ENCODE measurements at regions not wholly inside any gene's neighbourhood (a gene's known extent, or its start where the extent isn't known, plus 50 kb on each side); places are given as distances from the start of the nearest gene placed in this dataset.
"Not testable (repeated sequence)": the region's sequence is repeated elsewhere in the genome, so short reads cannot be mapped to it uniquely, and the experiment has no call there.

DNA sequence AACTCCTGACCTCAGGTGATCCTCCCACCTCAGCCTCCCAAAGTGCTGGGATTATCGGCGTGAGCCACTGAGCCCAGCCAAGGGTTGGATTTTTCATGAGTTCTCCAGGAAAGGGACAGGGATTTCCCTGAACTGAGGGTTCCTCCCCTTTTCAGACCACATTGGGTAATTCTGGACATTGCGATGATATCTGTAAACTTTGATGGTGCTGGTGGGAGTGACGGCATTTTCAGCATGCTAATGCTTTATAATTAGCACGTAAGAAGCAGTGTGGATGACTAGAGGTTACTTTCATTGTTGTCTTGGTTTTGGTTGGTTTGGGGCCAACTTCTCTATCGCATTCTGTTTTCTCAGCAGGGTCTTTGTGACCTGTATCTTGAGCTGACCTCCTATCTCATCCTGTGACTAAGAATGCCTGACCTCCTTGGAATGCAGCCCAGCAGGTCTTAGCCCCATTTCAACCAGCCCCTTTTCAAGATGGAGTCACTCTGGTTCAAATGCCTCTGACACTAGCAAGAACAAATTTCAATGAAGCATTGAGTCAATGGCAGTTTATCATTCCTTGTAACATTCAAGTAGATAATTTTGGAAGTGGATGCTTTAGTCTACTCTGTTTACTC lies 156.5 kb downstream of the TTLL2 start:
- no peak overlapping the region for H3K9ac ChIP-seq (ENCODE audit: low read length)
- H3F3A ChIP-seq (ENCODE audit: insufficient read depth, low read length): no peaks in the 10 kb centered on the region
- no peaks in the 10 kb centered on the region for H3K4me1 ChIP-seq (ENCODE audit: insufficient read depth, low read length, severe bottlenecking)
- no peak overlapping the region for H3K4me2 ChIP-seq (ENCODE audit: low read length)
- no peaks in the 10 kb centered on the region for H3K9me3 ChIP-seq (ENCODE audit: low read length)
- H3K4me3 ChIP-seq (ENCODE audit: low read depth, low read length, poor library complexity, severe bottlenecking): no peak overlapping the region
- H3K27ac ChIP-seq (ENCODE audit: low read depth, low read length, poor library complexity, severe bottlenecking): no peak overlapping the region
- no peaks in the 10 kb centered on the region for H3K79me2 ChIP-seq (ENCODE audit: insufficient read depth, low read length)
- H2AFZ ChIP-seq (ENCODE audit: low read length): no peak overlapping the region
- no peak for TF ChIP-seq EZH2 (IDR thresholded peaks at IDR 0.05; ENCODE audit: borderline replicate concordance, low read length)
- no peaks in the 10 kb centered on the region for H3K36me3 ChIP-seq (ENCODE audit: insufficient read depth, low read length)
- H4K20me1 ChIP-seq (ENCODE audit: insufficient read depth, low read length): no peaks in the 10 kb centered on the region
- no peaks in the 10 kb centered on the region for H3K9me2 ChIP-seq (ENCODE audit: low read depth, low read length)
- no peaks in the 10 kb centered on the region for H3K27me3 ChIP-seq (ENCODE audit: insufficient read depth, low read length)

DNA sequence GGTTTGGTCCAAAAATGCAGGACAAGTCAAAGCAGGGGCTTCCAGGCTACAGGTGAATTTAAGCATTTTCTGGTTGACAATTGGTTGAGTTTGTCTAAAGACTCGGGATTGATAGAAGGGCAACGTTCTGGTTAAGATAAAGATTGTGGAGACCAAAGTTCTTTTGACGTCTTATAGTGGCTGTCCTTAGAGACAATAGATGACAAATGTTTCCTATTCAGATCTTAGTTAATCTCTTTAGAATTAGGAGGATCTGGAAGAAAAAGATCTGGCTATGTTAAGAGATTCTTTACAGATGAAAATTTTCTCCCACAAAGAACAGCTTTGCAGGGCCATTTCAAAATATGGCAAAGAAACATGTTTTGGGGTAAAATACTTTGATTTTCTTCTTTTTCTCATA lies 157.9 kb downstream of the TTLL2 start:
- not testable (repeated sequence) for H3K27ac ChIP-seq (ENCODE audit: low read depth, low read length, poor library complexity, severe bottlenecking); H4K20me1 ChIP-seq (ENCODE audit: insufficient read depth, low read length); H3K36me3 ChIP-seq (ENCODE audit: insufficient read depth, low read length); H3K4me1 ChIP-seq (ENCODE audit: insufficient read depth, low read length, severe bottlenecking); H3F3A ChIP-seq (ENCODE audit: insufficient read depth, low read length); H3K79me2 ChIP-seq (ENCODE audit: insufficient read depth, low read length); H3K9me2 ChIP-seq (ENCODE audit: low read depth, low read length); H3K27me3 ChIP-seq (ENCODE audit: insufficient read depth, low read length); H3K4me3 ChIP-seq (ENCODE audit: low read depth, low read length, poor library complexity, severe bottlenecking); H3K4me2 ChIP-seq (ENCODE audit: low read length); H3K9ac ChIP-seq (ENCODE audit: low read length); H3K9me3 ChIP-seq (ENCODE audit: low read length); H2AFZ ChIP-seq (ENCODE audit: low read length)

DNA sequence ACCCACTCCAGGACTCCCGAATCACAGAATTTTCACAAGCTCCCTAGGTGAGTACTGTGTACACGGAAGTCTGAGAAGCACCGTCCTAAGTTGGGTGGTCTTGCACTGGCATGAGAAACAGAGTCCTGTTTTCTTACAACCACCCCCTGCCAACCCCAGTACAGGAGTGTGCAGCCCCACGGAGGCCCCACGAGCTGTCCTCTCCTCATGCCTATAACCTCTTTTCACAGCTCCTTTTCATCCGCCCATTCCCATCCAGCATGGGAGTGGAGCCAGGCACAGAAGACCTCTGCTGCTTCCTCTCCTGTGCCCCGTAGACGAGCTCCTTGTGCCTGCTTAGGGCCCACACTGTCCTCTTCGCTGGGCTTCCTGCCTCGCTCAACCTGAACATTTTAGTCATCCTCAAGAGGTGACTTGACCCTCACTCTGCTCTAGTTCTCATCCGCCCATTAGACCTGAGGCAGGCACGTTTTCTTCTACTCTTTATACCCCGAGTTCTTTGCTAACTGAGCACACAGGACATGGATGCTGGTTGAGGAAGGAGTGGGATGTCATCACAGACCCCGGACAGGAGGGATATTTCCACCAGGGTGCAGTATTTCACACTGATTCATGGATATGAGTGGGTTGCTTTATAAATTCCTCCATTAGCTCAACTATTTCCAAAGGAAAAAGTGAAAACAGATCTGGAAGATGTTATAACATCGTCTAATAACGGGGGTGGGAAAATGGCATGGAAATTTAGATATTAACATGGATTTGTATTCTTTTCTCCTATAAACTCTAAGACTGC lies 160.5 kb downstream of the TTLL2 start:
- H3F3A ChIP-seq (ENCODE audit: insufficient read depth, low read length): no peaks in the 10 kb centered on the region

More for the DNA sequence above, 160.5 kb downstream of the TTLL2 start:
- Histone ChIP-seq H3K9me3 (ENCODE audit: low read length) (no peaks in the 10 kb centered on the region), H3K4me3 (ENCODE audit: low read depth, low read length, poor library complexity, severe bottlenecking) (no peak overlapping the region), H3K9me2 (ENCODE audit: low read depth, low read length) (no peaks in the 10 kb centered on the region), H3K27ac (ENCODE audit: low read depth, low read length, poor library complexity, severe bottlenecking) (no peak overlapping the region), H4K20me1 (ENCODE audit: insufficient read depth, low read length) (no peaks in the 10 kb centered on the region), H2AFZ (ENCODE audit: low read length) (no peak overlapping the region), H3K4me1 (ENCODE audit: insufficient read depth, low read length, severe bottlenecking) (no peaks in the 10 kb centered on the region), H3K4me2 (ENCODE audit: low read length) (no peak overlapping the region), H3K27me3 (ENCODE audit: insufficient read depth, low read length) (no peaks in the 10 kb centered on the region), H3K79me2 (ENCODE audit: insufficient read depth, low read length) (no peaks in the 10 kb centered on the region), H3K36me3 (ENCODE audit: insufficient read depth, low read length) (no peaks in the 10 kb centered on the region), H3K9ac (ENCODE audit: low read length) (no peak overlapping the region)
- TF ChIP-seq, protein P1, sequence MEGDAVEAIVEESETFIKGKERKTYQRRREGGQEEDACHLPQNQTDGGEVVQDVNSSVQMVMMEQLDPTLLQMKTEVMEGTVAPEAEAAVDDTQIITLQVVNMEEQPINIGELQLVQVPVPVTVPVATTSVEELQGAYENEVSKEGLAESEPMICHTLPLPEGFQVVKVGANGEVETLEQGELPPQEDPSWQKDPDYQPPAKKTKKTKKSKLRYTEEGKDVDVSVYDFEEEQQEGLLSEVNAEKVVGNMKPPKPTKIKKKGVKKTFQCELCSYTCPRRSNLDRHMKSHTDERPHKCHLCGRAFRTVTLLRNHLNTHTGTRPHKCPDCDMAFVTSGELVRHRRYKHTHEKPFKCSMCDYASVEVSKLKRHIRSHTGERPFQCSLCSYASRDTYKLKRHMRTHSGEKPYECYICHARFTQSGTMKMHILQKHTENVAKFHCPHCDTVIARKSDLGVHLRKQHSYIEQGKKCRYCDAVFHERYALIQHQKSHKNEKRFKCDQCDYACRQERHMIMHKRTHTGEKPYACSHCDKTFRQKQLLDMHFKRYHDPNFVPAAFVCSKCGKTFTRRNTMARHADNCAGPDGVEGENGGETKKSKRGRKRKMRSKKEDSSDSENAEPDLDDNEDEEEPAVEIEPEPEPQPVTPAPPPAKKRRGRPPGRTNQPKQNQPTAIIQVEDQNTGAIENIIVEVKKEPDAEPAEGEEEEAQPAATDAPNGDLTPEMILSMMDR (IDR thresholded peaks at IDR 0.05; ENCODE audit: low read length): peak; percentile 33; the same call in 1 of the 2 replicates
- no peak for TF ChIP-seq EZH2 (IDR thresholded peaks at IDR 0.05; ENCODE audit: borderline replicate concordance, low read length)

Measured in OCI-LY1 (cell line).